Stimulated activated CD4-positive, alpha-beta T cell treated with anti-CD3 and anti-CD28 coated beads, Interleukin-1b, Interleukin-23, amount 100 ng/mL, for 4 hours (primary cell): ENCODE measurements at regions not wholly inside any gene's neighbourhood (a gene's known extent, or its start where the extent isn't known, plus 50 kb on each side); places are given as distances from the start of the nearest gene placed in this dataset.

Experiments used
- DNase-seq, 2 donors: peaks; one replicate each; pipeline ENCODE4 v3.0.0-alpha.2; 2020; ENCODE audit warnings: low read depth in 2 of 2

GRCh38 chr6:139608466-139609261 lies 234.2 kb upstream of the CITED2 start:
- DNase-seq, result no peak

GRCh38 chr6:139605350-139605749 lies 230.9 kb upstream of the CITED2 start:
- no peak for DNase-seq

DNA sequence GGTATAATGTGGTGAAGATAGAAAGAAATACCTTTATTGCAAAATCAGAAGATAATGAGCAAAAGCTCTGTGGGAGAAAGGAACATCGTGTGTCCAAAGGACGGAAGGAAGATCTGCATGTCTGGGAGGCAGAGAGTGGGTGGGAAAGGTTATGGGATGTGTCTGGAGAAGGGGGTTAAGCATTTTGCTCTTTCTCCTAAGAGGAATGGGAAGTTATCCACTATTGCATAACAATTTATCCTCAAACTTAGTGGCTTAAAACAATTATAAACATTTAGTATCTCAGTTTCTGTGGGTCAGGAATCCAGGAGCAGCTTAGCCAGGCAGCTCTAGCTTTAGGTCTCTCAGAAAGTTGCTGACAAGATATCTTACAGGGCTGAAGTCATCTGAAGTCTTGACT lies 229.1 kb upstream of the CITED2 start:
- no peak for DNase-seq

DNA sequence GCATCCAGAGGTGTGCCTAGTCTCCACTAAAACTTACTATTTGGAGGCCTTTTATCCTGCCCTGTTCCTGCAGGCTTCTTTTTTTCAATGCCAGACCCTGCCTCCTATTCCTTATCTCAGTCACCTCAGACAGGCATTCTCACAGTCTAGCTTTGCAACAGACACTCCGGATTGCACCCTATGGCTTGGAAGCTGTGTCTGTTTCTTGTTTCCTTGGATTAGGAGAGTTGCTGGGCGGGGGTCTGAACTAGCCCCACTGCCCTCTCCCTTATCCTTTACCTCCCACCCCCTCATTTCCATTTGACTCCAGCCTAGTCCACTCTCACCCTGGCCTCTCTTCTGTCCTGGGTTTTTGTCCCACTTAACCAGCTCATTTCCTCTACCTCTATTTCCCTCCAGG lies 228.1 kb upstream of the CITED2 start:
- DNase-seq, result no peak

GRCh38 chr6:139600919-139601475 lies 226.5 kb upstream of the CITED2 start:
- DNase-seq, result no peak

GRCh38 chr6:139600343-139600742 lies 225.9 kb upstream of the CITED2 start:
- DNase-seq, result no peak

GRCh38 chr6:139597771-139598755 lies 223.6 kb upstream of the CITED2 start:
- no peak for DNase-seq

GRCh38 chr6:139597087-139597763 lies 222.8 kb upstream of the CITED2 start:
- no peak for DNase-seq

DNA sequence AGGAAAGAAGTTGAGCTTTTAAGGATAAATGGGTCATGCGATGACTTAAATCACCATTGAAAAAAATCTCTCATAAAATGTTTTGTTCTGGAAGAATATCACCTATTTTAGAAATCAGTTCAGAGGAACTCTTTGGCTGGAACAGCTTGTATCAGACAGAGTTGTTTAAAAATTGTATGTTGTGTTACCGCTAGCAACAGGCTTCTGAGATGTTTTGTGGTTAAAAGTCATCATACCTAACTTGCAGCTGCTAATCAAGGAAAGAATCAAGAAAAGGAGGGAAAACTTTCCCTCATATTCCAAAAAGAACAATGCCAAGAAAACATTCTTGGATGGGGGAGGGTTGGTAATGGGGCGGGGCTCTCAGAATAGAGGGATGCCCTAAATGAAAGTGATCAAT lies 220.7 kb upstream of the CITED2 start:
- no peak for DNase-seq

- DNase-seq, result no peak
These were observed 220.0 kb upstream of the CITED2 start for GRCh38 chr6:139594333-139594965.

DNA sequence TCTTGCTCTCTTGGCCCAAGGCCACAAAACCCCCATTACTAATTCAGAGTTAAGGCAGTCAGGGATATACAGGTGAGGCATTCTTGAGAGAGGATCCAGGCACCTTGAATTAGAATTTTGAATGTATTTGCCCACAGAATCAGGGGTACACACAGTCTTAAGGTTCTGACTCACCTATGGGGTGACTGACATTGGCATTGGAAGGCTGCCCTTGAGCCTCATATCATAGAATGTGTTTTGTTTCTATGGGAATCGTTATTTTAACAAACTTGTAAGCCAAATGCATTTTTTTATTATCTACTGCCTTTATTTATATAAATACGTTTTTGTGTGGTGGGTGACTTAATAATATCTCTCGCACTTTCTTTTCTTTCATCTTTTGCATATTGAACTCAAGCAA lies 218.6 kb upstream of the CITED2 start:
- DNase-seq, result no peak

GRCh38 chr6:139592011-139592410 lies 217.6 kb upstream of the CITED2 start:
- DNase-seq, result no peak

DNA sequence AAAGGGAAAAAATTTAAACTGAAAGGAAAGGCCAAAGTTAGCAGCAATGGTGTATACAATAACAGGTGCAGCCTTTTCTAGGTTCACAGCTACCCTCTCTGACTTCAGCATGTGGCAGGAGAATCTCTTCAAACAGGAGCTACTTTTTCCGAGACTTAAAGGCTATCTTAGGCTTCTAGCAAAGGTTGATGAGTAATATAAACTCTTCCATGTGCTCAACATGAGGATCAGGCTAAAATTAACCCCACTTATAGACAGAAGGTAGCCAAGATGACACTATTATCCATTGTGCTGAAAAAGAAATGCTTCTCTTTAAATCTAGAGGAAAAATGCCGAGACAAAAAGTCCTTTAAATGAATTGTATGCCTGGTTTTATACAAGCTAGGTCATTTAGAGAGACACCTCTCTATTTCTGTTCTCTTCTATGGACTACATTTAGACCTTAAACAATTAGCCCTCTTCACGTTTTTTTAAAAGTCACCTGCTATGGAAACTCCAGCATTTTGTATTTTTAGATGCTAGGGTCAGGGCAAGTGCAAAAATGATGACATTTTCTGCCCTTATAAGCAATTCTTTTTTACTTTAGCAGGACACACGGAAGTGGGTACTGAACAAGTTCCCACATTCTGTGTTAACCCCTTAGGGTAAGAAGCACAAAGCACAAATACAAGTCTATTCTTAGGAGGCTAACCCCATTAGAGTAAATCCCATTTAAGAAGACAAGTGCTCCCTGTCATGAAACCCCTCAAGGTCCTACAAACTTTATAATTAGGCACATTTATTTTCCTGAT lies 216.8 kb upstream of the CITED2 start:
- no peak for DNase-seq

- no peak for DNase-seq
These were observed 215.8 kb upstream of the CITED2 start for GRCh38 chr6:139590206-139590605.

DNA sequence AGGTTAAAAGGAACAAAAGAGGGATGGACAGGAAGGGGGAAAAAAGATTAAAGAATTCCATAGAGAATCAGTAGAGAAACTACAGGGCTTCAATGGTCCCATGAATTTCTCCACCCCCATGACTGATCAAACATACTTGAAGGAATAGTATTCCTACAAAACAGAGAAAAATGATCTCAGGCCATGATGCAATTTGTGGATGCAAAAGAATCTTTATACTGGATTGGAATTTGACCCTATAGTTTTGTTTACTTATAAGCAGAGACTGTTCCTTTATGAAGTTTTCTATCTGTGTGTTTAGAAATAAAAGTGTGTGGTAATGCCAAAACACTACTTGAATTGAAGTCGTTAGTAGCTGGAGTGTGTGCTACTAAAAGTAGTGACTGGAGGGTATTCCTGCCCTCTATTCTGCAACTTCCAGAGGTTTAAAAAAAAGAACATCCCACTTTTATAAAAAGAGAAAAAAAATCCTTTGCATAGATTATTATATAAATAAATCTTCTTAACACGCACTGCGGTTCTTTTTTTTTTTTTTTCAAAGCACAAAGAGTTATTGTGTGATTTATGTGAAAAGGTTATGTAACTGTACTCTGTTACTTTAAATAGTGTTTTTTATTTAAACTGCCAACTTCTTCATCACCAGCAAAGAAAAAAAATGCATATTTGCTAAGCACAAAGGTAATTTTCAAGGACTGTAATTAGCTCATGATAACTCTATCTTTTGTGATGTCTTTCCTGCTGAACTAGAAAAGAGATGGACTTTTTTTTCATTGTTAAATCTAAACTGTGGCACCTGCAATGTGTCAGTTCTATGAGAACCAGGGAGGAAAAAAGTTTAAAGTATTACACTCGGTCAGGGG lies 214.5 kb upstream of the CITED2 start:
- DNase-seq, result no peak

GRCh38 chr6:139588076-139588639 lies 213.7 kb upstream of the CITED2 start:
- no peak for DNase-seq

DNA sequence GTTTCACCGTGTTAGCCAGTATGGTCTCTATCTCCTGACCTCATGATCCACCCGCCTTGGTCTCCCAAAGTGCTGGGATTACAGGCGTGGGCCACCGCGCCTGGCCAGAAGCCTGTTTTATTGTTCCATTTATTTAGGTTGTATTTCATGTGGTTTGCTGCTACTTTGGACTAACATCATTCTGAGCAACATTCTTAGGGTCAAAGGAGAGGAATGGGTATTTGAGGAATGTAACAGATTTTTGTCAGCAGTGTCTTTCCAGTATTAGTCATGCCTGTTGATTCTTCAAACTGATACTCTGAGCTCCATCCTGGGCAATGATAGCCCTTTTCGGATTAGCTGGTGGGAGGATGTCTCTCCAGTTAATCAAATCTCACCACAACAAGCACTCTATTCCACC lies 213.0 kb upstream of the CITED2 start:
- no peak for DNase-seq

DNA sequence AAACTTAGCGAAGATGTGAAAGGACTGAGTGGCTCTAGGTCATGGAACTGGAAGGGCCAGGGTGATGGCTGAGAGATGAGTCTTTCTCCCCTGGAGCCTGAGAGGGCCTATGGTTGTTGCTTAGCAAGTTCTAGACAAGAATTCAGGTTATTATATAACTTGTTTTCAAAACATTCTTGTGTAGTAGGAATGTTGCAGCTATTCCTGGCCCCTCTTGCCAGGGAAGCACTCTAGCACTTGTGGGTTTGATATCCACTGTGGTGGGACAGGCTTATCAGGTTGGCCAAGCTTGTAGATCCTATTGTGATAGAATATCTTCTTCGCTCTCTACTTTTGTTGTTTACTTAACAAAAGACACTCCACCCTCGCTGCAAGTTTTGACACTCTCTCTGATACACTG lies 211.8 kb upstream of the CITED2 start:
- no peak for DNase-seq

DNA sequence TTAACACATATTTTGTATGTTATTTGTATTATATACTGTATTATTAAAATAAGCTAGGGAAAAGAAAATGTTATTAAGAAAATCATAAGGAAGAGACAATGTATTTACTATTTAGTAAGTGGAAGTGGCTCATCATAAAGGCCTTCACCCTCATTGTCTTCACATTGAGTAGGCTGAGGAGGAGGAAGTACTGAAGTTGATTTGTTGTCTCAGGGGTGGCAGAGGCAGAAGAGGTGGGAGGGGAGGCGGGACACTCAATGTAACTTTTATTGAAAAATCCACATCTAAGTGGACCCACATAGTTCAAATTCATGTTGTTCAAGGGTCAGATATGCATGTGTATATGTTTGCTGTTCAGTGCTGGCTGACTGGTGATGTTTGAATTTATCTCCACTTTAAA lies 210.2 kb upstream of the CITED2 start:
- DNase-seq, result no peak
